ENCODE measurements at regions not wholly inside any gene's neighbourhood (a gene's known extent, or its start where the extent isn't known, plus 50 kb on each side); places are given as distances from the start of the nearest gene placed in this dataset.

GRCh38 chr16:59048876-59049275, 314.8 kb upstream of the GOT2 start:
- TF ChIP-seq POLR2AphosphoS5 (IDR thresholded peaks at IDR 0.05; ENCODE audit: low read depth, low read length) (no peak), TAF1 (IDR thresholded peaks at IDR 0.05; ENCODE audit: borderline replicate concordance, low read depth, low read length) (no peak), POLR2A (IDR thresholded peaks at IDR 0.05; ENCODE audit: low read depth, low read length) (no peak)

Data from GM12892 (cell line).